T-helper 17 cell (primary cell): ENCODE measurements at regions not wholly inside any gene's neighbourhood (a gene's known extent, or its start where the extent isn't known, plus 50 kb on each side); places are given as distances from the start of the nearest gene placed in this dataset.
A peak's percentile ranks its signal among the peaks of the same experiment; 100 is the strongest.

Experiments used
- ATAC-seq: fragments of 150-1000 bp; cut with Tn5 transposase; 2 replicates; pipeline ENCODE4 v1.10.0; 2021; ENCODE audit warnings: mild to moderate bottlenecking, moderate library complexity
- DNase-seq, 3 donors: peaks; one replicate each; pipeline versions ENCODE4 v3.0.0 to v3.0.0-alpha.2; 2020 to 2021
- H3K9me3 ChIP-seq: one replicate; pipeline ENCODE4 v1.7.0; 2013; ENCODE audit warnings: low read length, mild to moderate bottlenecking; ENCODE audit not compliant: control insufficient read depth, poor library complexity, severe bottlenecking
- H3K27ac Mint-ChIP-seq: one replicate; pipeline ENCODE4 v1.8.0; 2022; ENCODE audit warnings: mild to moderate bottlenecking, moderate library complexity, mixed read lengths
- H3K27me3 Mint-ChIP-seq: one replicate; pipeline ENCODE4 v1.8.0; 2022; ENCODE audit warnings: mixed read lengths
- H3K36me3 Mint-ChIP-seq: one replicate; pipeline ENCODE4 v1.8.0; 2022; ENCODE audit warnings: low read depth, mixed read lengths
- H3K4me1 Mint-ChIP-seq: one replicate; pipeline ENCODE4 v1.8.0; 2022; ENCODE audit warnings: mild to moderate bottlenecking, mixed read lengths
- H3K4me3 Mint-ChIP-seq: one replicate; pipeline ENCODE4 v1.8.0; 2022; ENCODE audit warnings: mild to moderate bottlenecking, moderate library complexity, mixed read lengths

DNA sequence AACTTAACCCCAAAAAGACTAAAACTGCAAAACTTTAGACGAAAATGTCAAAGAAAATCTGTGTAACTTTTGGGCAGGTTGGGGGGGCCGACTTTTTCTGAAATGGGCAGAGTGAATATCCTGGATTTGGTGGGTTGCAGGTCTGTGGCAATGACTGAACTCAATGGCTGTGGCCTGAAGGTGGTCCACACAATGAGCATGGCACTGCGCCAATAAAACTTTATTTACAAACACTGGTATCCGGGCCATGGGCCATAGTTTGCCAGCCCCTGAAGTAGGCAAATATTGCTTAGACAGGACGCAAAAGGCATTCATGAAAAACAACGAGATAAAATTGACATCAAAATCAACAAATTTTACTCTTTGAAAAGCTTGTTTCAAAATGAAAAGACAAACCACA lies 66.2 kb downstream of the RTP5 start:
- DNase-seq (no peak), ATAC-seq (no peak)
- H3K36me3 Mint-ChIP-seq: no peaks in the 10 kb centered on the region
- no peak overlapping the region for H3K4me3 Mint-ChIP-seq
- peaks cover 10% of the 10 kb centered on the region for H3K4me1 Mint-ChIP-seq
- no peak overlapping the region for H3K27ac Mint-ChIP-seq
- no peaks in the 10 kb centered on the region for H3K9me3 ChIP-seq
- H3K27me3 Mint-ChIP-seq: no peaks in the 10 kb centered on the region

DNA sequence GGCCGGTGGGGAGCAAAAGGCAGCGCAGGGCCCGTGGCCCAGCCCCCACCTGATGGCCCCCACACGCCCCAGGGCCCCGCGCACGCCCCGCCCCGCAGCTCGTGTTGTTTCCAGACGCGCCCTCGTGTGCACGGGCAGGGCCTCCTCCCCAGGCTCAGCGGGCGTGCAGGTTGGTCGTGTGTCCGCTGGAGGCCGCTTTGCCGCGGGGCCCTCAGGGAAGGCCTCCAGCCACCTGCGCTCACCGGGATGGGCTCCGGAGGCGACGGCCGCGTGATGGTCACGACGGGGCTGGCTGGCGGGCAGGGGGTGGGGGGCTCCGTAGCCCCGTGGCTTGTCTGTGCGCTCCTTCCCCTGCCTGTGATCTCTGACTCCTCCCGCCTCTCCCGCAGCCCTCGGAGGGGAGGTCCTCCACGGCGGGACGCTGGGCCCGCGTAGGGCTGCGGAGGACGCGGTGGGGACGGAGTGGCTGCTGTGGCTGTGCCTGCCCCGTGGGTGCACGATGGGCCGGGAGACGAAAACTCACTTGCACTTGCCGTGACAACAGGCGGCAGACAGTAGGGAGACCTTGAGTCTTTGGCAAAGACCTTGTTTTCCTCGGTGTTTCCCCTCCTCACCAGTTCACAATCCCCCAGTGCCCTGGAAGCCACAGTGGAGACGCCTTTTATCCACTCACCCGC lies 67.1 kb downstream of the RTP5 start:
- ATAC-seq (no peak), DNase-seq (no peak)
- Mint-ChIP-seq H3K36me3 (no peaks in the 10 kb centered on the region), H3K4me1 (peaks cover 10% of the 10 kb centered on the region), H3K27me3 (no peaks in the 10 kb centered on the region), H3K4me3 (no peak overlapping the region), H3K27ac (no peak overlapping the region)
- no peaks in the 10 kb centered on the region for H3K9me3 ChIP-seq

DNA sequence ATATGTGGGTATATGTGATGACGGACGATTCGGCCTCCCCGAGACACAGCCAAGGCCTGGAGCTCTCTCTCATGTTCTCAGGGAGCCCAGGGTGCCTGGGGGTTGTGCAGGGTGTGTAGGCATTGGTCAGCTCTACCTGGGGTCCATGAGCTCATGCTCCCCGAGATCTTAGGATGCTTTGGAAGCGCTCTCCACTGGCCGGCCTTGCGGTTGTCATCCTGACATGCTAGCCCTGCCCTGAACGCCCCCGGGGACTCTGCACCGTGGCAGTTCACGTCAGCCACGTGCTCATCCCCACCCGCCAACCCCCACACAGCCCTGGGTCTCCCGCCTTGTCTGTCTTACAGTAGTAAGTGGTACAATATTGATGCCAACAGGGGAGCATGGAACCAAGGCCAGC lies 67.8 kb downstream of the RTP5 start:
- Mint-ChIP-seq H3K27me3 (no peaks in the 10 kb centered on the region), H3K4me1 (peaks cover 10% of the 10 kb centered on the region), H3K4me3 (no peak overlapping the region), H3K27ac (no peak overlapping the region), H3K36me3 (no peaks in the 10 kb centered on the region)
- no peak for ATAC-seq
- DNase-seq: no peak
- H3K9me3 ChIP-seq: no peaks in the 10 kb centered on the region

DNA sequence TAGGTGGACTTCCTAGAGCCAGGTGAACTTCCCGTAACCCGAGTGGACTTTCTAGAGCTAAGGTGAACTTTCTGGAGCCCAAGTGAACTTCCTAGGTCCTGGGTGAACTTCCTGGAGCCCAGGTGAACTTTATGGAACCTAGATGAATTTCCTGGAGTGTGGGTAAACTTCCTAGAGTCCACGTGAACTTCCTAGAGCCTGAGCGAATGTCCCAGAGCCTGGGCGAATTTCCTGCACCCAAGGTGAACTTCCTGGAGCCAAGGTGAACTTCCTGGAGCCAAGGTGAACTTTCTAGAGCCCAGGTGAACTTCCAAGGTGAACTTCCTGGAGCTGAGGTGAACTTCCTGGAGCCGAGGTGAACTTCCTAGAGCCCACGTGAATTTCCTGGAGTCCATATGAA lies 70.0 kb downstream of the RTP5 start:
- DNase-seq: no peak
- peak overlapping the region; percentile 77 for H3K27ac Mint-ChIP-seq

DNA sequence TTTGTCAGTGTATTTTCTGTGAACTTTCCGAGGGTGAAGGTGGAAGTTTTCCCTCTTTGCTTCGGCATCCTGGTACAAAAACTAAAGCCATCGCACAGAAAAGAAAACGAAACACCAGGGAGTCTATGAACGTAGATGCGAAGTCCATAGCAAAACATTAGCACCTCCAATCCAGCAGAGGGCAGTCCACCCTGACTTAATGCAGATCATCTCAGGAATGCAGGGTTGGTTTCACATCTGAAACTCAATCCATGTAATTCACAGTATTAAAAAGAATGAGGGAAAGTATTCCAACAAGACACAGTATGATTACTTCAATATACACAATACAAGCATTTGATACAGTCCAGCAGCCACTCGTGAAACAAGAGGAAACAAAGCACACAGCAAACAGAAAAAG lies 70.8 kb downstream of the RTP5 start:
- ATAC-seq: no peak
- no peaks in the 10 kb centered on the region for H3K27me3 Mint-ChIP-seq
- H3K4me1 Mint-ChIP-seq: peaks cover 8% of the 10 kb centered on the region
- H3K27ac Mint-ChIP-seq: no peak overlapping the region
- H3K36me3 Mint-ChIP-seq: no peaks in the 10 kb centered on the region
- H3K4me3 Mint-ChIP-seq: no peak overlapping the region
- DNase-seq: no peak
- no peaks in the 10 kb centered on the region for H3K9me3 ChIP-seq

More for the DNA sequence above, 70.0 kb downstream of the RTP5 start:
- no peaks in the 10 kb centered on the region for H3K36me3 Mint-ChIP-seq
- peaks cover 6% of the 10 kb centered on the region for H3K4me1 Mint-ChIP-seq
- no peak for ATAC-seq
- no peaks in the 10 kb centered on the region for H3K9me3 ChIP-seq
- no peaks in the 10 kb centered on the region for H3K27me3 Mint-ChIP-seq
- H3K4me3 Mint-ChIP-seq: no peak overlapping the region

DNA sequence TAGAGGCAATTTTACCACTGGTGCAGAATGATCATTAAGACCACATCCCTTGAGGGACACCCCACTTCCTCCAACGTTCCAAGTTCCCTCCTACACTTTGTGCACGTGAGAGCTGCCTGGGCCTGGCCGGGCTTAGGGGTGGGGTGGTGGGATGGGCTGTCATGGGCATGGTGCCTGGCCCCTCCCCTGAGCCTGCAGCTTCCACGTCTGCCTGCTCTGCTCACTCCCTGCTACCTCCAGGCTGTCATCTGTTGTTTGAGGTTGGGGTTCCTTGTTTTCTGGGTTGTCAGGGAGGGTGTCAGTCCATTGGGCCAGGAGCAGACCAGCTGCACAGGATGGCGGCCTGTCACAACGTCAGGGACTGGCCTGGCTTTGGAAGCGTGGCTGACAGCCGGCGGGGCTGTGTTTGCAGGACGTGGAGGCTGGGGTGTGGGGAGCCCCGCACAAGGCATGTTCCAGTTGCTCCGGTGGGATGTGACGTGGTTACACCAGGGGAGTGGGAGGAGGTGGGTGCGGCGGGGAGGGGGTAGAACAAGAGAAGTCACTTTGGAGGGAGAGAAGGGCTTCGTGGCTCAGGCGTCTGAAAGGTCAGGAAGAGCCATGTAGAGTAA lies 72.3 kb downstream of the RTP5 start:
- Mint-ChIP-seq H3K27ac (no peak overlapping the region), H3K36me3 (no peaks in the 10 kb centered on the region), H3K4me3 (no peak overlapping the region), H3K27me3 (no peaks in the 10 kb centered on the region), H3K4me1 (peaks cover 8% of the 10 kb centered on the region)
- ATAC-seq (no peak), DNase-seq (no peak)
- H3K9me3 ChIP-seq: no peaks in the 10 kb centered on the region

DNA sequence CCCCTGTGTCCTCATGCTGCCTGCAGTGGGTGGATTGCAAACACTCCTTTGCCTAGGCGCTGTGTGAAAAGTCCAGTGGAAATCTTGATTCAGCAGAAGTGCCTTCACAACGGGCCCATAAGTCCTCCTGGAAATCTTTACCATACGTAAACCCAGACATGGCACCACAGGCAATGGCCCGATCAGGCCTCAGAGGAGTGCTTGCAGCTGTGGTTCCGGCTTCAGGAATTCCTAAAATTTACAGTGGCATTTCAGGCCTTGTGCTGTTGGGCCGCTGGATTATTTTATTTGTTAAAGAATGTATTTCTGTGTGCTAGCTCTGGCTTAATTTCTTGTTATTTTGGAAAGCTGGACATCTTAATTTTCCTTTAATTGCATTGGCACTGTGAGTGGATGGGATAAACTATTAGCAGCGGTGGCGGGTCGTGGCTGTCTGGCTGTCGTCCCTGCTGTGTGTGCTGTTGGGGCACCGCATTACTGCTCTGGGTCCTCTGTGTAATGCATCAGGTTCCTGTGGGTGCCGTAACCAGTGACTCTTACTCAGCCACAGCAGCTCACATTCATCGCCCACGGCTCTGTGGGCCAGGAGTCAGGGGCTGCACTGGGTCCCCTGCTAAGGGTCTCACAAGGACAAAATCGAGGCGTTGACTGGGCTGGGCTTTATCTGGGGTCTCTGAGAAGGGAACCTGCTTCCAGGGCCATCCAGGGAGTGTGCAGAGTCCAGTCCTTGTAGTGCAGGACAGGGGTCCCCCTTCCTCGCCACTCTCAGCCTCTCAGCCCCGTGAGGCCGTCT lies 73.1 kb downstream of the RTP5 start:
- ATAC-seq (no peak), DNase-seq (no peak)
- H3K36me3 Mint-ChIP-seq: no peaks in the 10 kb centered on the region
- H3K9me3 ChIP-seq: no peaks in the 10 kb centered on the region
- H3K4me3 Mint-ChIP-seq: no peak overlapping the region
- H3K4me1 Mint-ChIP-seq: peaks cover 8% of the 10 kb centered on the region
- no peak overlapping the region for H3K27ac Mint-ChIP-seq
- H3K27me3 Mint-ChIP-seq: no peaks in the 10 kb centered on the region

DNA sequence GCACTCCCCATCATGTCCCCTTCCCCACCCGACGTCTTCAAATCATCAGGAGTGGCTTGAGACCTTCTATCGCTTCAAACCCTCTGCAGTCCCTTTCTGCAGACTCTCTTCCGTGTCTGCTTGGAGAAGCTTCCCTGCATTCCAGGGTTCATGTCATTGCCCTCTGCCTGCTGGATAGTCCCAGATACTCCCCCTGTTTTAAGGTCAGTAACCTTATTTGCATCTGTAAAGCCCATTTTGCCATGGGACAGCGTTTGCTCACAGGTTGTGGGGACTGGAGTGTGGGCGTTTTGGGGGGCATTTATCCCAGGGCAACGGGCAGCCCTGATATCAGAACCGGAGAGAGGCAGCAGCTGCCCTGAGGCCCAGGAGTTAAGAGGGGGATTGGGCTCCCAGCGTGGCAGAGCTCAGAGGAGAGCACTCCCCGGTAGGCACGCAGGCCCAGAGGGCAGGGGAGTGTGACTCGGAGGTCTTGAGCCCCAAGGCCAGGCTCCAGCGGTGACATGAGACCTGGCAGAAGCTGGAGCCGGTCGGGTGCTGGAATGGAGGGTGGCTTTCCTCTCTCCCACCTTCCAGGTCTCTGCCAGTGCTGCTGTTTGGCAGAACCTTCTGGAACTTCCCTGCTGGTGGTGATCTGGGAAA lies 73.8 kb downstream of the RTP5 start:
- Mint-ChIP-seq H3K36me3 (peaks cover 2% of the 10 kb centered on the region), H3K27ac (no peak overlapping the region), H3K27me3 (no peaks in the 10 kb centered on the region), H3K4me1 (peaks cover 11% of the 10 kb centered on the region), H3K4me3 (no peak overlapping the region)
- no peak for DNase-seq
- no peak for ATAC-seq
- H3K9me3 ChIP-seq: no peaks in the 10 kb centered on the region

DNA sequence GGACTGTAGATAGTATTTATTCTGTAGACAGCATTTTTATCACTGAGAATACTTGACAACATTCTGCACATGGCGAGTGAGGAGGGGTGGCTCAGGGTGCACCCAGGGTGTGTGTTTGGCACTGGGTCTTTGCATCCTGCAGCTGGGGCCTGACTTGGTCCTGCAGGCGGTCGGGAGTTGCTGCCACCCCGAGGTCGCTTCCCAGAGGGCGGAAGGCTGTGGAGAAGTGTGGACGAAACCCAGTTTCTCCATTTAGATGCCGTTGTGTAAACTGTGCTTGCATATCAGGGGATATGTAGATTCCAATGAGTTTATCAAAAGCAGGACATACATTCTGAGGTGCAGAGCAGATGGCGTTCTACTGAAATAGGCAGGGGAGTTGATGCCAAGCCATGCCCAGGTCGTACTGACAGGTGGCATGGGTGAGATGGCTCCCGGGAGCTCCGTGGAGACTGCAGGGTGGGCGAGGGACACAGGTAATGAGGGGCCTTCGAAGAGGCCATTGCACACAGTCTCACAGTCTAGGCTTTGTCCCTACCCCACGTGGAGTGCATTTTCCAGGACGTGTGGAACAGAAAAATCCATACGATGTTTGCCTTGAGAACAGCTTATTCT lies 74.5 kb downstream of the RTP5 start:
- Mint-ChIP-seq H3K4me1 (peaks cover 16% of the 10 kb centered on the region), H3K36me3 (peaks cover 6% of the 10 kb centered on the region), H3K4me3 (no peak overlapping the region), H3K27ac (no peak overlapping the region), H3K27me3 (no peaks in the 10 kb centered on the region)
- no peaks in the 10 kb centered on the region for H3K9me3 ChIP-seq
- DNase-seq: no peak
- ATAC-seq: no peak

DNA sequence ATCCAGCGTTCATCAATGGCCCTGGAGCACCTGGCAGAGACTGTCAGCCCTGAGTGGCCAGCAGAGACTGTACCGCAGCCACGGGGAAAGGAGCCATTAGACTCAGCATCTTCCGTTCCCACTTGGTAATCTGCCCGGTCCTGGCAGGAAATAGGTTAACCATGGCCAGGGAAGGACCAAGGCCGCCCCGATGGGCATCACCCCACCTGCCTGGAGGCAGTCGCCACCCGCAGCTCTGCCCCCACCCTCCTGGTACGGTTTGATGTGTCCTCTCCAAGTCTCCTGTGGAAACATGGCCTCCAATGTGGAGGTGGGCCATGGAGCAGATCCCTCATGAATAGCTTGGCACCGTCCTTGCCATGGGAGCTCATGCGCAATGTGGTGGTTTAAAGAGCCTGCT lies 75.3 kb downstream of the RTP5 start:
- no peak for ATAC-seq
- Mint-ChIP-seq H3K36me3 (peaks cover 6% of the 10 kb centered on the region), H3K4me3 (no peak overlapping the region), H3K4me1 (peaks cover 16% of the 10 kb centered on the region), H3K27ac (no peak overlapping the region), H3K27me3 (no peaks in the 10 kb centered on the region)
- no peak for DNase-seq
- H3K9me3 ChIP-seq: no peaks in the 10 kb centered on the region

DNA sequence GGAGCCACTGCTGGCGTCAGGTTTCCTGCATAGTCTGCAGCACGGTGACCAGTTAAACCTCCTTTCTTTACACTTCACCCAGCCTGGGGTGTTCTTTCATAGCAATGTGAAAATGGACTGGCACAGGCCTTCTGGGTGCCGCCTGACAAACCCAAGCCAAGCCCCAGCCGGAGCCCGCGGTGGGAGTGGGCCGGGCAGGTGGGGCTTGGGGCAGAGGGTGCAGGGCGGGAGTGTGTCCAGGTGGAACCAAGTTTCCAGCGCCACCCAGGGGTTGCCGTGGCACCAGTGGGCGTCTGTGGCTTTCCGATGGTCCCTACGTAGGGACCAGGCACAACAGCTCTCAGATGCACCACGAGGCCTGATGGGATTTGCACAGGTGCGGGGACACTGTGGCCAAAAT lies 75.8 kb downstream of the RTP5 start:
- H3K9me3 ChIP-seq: no peaks in the 10 kb centered on the region
- peaks cover 17% of the 10 kb centered on the region for H3K4me1 Mint-ChIP-seq
- peaks cover 6% of the 10 kb centered on the region for H3K36me3 Mint-ChIP-seq
- no peak for ATAC-seq
- no peak overlapping the region for H3K4me3 Mint-ChIP-seq
- DNase-seq: no peak
- no peaks in the 10 kb centered on the region for H3K27me3 Mint-ChIP-seq
- no peak overlapping the region for H3K27ac Mint-ChIP-seq

DNA sequence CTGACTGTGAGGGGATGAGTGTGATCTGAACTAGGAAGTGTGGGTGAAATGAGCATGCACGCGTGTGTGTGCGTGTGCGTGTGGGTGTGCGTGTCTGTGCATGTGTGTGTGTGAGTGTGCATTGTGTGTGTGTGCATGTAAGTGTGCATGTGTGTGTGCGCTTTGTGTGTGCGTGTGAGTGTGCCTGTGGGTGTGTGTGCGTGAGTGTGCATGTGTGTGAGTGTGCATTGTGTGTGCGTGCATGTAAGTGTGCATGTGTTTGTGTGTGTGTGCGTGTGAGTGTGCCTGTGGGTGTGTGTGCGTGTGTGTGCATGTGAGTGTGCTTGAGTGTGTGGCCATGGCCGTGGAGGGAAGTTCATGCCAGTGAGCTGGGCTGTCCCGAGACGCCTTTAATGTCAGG lies 76.3 kb downstream of the RTP5 start:
- DNase-seq (no peak), ATAC-seq (no peak)
- H3K9me3 ChIP-seq: no peaks in the 10 kb centered on the region
- H3K4me3 Mint-ChIP-seq: no peak overlapping the region
- H3K27ac Mint-ChIP-seq: no peak overlapping the region
- H3K27me3 Mint-ChIP-seq: no peaks in the 10 kb centered on the region
- peaks cover 6% of the 10 kb centered on the region for H3K36me3 Mint-ChIP-seq
- H3K4me1 Mint-ChIP-seq: peaks cover 19% of the 10 kb centered on the region
